ENCODE measurements at regions not wholly inside any gene's neighbourhood (a gene's known extent, or its start where the extent isn't known, plus 50 kb on each side); places are given as distances from the start of the nearest gene placed in this dataset.
"Not testable (repeated sequence)": the region's sequence is repeated elsewhere in the genome, so short reads cannot be mapped to it uniquely, and the experiment has no call there.

DNA sequence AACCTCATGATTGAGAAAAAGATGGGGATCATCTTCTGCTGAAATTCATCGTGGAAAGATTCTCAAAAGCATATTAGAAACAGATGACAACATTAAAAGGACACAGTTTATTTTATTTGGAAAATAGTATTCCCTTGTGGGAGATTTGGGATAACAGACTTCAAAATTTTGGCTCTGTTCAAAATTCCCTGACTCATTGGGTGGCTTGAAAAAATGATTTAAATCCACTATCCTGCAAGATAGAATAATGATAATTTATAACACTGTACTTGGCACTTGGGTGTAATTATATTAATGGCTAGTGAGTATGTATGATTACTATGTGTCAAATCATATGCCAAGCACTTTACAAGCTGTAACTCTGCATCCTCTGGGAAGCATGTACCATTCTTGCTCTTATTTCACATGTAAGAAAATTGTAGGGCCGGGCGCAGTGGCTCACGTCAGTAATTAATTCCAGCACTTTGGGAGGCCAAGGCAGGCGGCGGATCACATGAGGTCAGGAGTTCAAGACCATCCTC, 128.8 kb downstream of the LMNTD1 start:
- DNase-seq = peak; percentile 87

DNA sequence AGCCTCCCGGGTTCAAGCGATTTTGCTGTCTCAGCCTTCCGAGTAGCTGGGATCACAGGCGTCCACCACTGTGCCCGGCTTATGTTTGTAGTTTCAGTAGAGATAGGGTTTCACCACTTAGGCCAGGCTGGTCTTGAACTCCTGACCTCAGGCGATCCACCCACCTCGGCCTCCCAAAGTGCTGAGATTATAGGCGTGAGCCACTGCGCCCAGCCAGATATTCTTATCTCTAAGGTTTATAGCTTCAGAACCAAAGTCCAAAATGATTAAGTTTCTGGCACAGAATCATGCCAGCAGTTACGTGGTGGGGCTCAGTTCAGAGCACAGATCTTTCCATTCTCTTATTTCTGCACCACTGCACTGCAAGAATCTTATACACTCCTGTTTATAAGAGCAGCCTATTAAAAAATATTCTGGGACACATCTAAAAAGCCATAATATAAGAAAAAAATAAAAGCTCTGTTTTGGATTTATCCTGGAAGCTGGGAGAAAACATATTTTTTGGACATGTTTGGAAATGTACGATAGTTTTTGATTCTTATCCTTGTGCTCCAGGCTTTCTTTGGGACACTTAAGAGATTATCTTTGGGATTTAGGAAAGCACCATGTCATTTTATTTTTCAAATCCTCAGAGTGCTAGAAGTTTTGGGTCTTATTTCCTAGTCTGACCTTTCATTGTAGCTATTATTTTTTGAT, 129.6 kb downstream of the LMNTD1 start:
- no peak for DNase-seq

DNA sequence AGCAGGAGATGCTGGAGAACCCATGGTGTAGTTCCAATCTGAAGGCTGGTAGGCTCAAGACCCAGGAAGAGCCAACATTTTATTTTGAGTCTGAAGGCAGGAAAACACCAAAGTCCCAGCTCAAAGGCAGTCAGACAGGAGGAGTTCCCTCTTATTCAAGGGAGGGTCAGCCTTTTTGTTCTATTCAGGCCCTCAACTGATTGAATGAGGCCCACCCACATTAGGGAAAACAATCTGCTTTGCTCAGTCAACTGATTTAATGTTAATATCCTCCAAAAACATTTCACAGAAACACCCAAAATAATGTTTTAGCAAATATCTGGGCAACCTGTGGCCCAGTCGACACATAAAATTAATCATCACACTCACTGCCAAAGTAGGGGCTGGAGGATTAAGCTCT, 130.8 kb downstream of the LMNTD1 start:
- DNase-seq = no peak

DNA sequence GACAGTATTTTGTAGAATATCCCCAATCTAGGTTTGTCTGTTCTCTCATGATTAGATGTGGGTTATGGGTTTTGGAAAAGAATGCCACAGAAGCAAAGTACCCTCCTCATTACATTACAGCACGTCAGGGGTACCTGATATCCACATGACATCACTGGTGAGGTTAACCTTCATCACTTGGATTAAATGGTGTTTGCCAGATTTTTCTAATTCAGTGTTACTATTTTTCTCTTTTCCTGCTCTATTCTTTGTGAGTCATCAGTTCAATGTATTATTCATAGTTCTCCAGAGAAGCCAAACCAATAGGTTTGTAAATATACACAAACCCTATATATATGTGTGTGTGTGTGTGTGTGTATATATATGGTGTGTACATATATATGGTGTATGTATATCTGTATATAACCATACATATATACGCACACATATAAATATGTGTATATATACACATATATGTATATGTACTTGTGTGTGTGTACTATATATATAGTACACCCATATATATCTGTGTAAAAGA, 131.4 kb downstream of the LMNTD1 start:
- peak; percentile 40 for DNase-seq

DNA sequence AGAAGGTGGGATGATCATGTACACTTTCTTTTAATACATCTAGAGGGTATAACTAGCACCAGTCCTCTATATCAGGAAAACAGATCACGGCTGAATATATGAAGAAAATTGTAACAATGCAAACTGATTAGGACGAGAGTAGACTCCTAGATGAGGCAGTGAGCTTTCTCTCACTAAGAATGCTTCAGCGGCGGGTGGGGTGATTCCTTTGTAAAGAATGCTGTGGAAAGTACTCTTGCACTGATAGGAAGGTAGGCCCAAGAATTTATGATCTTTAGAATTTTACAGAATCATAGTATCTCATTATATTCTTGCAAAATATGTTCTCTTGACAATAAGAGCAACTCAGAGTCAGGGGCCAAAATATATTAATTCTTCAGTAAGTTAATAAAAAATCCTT, 133.0 kb downstream of the LMNTD1 start:
- no peak for DNase-seq

DNA sequence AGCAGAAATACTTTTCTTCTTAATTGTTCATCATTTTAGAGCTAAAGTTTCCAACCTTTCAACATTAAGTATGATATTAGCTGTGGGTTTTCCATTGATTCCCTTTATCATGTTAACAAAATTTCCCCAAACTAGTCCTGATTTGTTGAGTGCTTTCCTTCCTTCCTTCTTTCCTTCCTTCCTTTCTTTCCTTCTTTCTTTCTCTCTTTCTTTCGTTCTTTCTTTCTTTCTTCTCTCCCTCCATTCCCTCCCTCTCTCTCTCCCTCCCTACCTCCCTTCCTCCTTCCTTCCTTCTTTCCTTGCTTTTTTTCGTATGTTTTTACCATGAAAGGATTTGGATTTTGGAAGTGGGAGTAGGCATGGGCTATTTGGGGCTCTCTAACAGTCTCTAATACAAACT, 133.5 kb downstream of the LMNTD1 start:
- no peak for DNase-seq

DNA sequence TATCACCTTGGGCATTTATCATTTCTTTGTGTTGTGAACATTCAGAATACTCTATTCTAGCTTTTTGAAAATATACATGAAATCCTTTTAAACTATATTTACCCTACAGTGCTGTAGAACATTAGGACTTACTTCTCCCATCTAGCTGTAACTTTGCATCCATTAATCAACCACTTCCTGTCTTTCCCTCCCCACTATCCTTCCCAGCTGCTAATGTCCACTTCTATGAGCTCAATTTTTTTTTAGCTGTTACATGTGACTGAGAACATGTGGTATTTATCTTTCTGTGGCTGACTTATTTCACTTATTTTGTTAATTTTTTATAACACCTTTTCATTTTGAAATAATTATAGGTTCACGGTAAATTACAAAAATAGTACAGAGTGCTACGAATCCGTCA, 136.0 kb downstream of the LMNTD1 start:
- peak; percentile 64 for DNase-seq

DNA sequence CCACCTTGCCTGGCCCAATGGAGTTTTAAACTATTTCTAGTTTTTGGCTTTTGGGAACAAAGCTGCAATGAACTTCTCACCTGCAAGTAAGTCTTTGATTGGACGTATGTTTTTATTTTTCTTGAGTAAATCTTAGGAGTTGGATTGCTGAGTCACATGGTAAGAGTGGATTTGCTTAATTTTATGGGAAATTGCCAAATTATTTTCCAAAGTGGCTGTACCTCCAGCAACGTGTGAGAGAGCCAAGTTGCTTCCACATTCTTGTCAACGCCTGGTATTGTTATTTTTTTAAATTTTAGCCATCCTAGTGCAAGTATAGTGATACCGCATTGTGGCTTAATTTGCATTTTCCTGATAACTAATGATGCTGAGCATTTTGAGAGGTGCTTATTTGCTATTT, 136.6 kb downstream of the LMNTD1 start:
- peak; percentile 47 for DNase-seq

DNA sequence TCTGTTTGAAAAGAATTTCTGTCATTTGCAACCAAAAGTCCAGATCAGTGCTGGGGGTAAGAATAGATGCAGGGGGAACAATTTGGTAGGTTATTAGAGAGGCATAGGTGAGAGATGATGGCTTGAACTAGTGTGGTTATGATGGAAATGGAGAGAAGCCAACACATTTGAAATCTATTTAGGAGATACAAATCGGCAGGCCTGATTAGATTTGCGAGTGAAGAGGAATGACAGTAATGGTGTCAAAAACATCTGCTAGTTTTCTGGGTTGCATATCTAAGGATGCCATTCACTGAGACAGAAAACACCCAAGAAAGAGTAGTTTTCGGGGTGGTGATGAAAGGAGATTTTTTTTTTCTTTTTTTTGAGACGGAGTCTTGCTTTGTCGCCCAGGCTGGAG, 138.1 kb downstream of the LMNTD1 start:
- no peak for DNase-seq

DNA sequence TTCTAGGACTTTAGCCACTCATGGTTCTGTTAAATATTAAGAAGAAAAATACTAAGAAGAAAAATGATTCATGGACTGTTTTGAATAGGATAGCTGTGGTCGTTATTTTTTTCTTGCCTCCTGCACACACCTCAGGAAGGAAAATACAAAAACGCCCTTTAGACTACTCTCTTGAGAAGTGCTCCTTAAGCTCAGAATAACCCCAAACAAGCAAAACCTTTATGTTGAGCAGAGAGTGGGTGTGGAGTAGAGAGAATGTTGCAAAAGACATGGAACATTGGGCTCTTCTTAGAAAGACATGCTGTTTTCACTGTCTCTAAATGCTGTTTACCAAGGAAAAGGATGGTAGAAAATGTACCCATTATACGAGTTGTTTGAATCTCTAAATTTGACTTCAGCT, 140.3 kb downstream of the LMNTD1 start:
- no peak for DNase-seq

DNA sequence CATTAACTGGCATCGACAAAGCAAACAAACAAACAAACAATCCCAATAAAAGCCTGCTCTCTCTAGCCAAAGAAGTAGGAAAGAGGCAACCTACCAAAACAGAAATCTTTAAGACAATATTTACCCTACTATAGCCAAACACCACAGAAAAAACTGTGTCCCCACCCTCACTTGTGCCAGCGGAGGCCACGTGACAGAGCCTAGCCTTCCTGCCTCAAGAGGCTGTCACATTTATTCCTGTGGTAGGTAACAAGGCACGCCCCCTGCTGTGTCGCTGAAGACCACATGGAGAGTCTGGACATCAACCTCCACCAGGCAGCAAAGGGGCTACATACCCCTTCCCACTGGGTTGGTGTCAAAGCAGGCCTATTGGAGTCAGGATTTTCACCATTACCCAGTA, 148.1 kb downstream of the LMNTD1 start:
- DNase-seq = no peak

DNA sequence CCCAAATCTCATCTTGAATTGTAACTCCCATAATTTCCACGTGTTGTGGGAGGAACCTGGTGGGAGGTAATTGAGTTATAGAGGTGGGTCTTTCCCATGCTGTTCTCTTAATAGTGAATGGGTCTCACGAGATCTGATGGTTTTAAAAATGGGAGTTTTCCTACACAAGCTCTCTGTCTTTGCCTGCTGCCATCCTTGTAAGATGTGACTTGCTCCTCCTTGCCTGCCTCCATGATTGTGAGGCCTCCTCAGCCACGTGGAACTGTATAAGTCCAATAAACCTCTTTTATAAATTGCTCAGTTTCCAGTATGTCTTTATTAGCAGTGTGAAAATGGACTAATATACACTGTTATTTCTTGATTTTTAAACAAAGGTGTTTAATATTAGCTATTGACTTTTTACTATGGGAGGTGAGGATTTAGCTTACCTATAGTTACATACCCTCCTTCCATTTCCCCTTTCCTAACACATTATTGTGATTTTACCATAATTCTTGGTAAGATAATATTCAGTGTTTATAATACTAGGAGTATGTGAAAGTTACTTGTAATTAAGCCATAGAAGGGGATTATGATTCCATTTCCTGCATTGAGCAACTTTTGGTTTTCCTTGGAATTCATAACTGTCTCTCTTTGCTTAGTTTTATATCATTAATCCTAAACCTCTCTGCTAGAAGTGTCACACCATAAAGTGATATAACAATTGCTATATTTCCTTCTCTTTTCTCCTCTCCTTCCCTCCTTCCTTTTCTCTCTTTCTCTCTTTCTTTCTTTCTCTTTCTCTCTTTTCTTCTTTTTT, 151.0 kb upstream of the KRAS start:
- DNase-seq = peak; percentile 39

DNA sequence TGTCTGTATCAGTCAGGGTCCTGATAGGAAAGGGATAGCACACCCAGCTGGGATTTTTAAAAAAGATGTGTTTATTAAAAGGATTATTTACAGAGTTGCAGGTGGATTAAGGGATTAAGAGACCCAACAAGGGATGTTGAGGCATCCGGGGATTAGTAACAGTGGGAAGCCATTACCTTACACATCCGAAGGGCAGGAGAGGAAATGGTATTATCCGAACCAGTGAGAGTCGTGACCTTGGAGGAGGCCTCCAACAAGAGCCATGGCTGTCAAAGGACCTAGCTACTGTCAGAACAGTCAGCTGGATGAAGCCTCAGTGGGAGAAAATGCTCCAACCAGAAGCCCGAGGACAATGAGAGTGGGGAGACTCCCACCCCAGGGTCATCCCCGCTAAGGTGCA, 146.3 kb upstream of the KRAS start:
- no peak for DNase-seq

DNA sequence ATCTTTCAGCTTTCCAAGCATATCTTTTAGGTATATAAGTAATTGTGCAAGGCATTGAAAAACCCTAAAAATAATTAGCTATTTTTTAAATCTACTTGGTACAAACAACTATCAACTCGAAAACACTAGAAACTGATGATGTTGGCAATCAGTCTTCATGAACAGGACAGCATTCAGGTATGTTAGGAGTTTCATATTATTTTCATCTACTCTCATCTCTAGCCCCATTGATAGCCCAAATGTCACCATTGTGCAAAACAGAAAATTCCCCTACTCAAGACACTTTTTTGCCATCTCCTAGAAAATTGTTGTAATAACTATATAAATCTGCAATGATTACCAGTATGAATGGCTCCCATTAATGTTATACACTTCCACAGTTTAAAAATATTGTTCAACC, 144.5 kb upstream of the KRAS start:
- DNase-seq = no peak

DNA sequence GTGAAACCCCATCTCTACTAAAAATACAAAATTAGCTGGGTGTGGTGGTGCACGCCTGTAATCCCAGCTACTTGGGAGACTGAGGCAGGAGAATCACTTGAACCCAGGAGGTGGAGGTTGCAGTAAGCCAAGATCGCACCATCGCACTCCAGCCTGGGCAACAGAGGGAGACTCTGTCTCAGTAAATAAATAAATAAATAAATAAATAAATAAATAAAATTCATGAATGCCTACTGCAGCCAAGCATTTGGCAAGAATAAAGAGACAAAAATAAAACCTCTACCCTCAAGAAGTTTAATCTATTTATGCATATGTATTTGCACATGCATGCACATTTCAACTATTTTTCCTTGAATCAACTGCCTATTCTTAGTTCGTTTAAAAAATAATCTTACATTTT, 144.0 kb upstream of the KRAS start:
- DNase-seq = not testable (repeated sequence)

DNA sequence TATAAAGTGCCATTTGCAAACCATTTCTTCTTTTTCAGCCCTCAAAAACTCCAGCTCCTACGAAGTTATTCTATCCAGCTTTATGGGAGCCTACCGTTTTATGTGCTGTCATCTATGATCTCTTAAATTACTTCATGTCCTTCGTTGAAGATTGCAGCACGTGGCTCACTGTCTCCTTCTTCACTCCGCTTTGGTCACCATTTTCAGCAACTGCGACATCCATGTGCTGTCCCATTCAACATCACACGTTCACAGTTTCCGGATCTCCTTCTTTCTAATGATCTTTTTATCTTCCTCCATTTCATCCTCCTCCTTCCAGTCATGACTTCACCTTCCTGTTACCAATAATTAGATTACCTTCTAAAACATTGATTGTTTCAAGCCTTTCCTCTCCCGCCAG, 143.3 kb upstream of the KRAS start:
- DNase-seq = no peak

DNA sequence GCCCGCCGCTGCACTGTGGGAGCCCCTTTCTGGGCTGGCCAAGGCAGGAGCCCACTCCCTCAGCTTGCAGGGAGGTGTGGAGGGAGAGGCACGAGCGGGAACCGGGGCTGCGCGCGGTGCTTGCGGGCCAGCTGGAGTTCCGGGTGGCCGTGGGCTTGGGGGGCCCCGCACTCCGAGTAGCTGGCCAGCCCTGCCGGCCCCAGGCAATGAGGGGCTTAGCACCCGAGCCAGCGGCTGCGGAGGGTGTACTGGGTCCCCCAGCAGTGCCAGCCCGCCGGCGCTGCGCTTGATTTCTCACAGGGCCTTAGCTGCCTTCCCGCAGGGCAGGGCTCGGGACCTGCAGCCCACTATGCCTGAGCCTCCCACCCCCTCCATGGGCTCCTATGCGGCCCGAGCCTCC, 140.6 kb upstream of the KRAS start:
- DNase-seq = not testable (repeated sequence)

DNA sequence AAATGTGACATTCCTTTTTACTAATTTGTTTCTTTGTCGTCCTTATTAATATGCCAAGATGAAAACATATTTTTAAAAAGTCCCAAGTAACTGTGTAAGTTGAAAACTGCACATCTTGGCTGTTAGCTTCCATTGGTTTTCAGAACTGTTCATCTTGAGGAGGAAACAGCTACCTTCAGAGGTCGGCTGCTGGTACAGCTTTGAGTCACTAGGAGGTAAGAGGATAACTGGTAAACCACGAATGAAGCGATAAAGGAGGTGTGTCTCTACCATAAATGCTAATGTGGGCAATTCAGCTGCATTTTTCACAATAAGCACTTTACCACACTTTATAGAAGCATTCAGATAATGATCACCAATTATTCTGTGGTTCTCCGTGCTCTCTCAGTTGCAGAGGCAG, 137.5 kb upstream of the KRAS start:
- DNase-seq = peak; percentile 35

DNA sequence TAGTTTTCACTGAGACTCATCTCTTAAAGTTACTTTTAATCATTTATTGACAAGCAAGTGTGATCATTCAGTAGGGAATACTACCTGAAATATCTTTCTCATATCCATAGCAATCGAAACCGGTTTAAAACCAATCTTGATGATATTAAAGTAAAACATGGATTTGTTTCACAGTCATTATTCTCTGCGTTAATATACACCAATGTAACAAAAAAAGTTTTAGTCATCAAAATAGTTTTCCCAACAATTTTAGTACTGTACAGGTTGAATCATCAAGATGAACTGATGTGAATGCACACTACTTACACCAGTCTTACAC, 137.0 kb upstream of the KRAS start:
- no peak for DNase-seq

DNA sequence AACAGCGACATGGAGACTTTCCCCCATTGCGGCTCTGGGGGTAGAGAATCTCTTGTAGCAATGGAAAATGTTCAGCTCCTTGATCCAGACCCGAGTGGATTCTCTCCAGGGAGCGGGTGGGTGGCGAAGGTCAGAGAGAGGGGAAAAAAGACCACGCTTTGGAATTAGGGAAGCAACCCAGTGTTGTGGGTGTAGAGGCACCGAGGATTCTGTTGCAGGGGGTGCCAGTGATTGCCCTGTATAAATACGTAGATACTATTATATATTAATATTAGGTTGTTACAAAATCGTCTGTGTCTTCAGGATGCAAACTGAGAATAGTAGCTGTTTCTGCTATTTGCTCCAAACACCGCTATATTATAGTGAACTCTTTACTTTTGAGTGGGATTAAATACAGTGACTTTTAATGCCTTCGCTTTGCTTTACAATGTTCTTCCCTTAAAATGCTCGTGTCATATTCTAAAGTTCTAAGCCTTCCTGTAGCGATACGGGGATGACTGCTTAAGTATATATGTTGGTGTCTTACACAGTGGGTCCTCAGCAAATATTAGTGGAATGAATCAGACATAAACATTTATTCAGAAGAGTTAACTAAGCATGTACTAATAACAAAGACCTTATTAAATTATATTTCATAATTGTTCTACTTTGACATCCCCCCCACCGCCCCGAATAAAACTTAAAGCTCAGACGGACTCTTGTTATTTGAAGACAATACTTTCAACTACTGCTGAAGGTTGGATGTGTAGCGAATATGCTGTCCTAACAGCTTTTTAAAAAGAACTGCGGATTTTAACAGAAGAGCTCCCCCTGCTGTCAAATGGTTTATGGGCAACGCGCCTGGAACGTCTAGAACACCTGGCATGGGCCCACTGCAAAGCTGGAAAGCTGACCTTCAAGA, 136.4 kb upstream of the KRAS start:
- DNase-seq = peak; percentile 91

DNA sequence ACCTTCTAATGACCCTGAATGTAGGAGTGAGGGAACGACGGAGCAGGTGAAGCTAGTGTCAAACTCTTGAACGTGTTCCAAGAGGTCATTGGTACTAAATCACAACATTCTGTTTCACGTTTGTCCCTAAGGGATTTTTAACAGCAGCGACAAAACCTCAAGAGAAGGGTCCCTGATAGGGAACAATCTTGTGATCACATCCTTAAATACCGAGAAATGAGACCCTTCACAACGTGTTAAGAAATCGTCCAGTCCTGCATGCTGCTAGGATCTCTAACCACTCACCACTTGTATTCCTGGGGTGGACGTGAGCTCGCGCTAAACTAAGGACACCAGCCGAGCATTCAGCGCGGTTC, 134.1 kb upstream of the KRAS start:
- DNase-seq = no peak

DNA sequence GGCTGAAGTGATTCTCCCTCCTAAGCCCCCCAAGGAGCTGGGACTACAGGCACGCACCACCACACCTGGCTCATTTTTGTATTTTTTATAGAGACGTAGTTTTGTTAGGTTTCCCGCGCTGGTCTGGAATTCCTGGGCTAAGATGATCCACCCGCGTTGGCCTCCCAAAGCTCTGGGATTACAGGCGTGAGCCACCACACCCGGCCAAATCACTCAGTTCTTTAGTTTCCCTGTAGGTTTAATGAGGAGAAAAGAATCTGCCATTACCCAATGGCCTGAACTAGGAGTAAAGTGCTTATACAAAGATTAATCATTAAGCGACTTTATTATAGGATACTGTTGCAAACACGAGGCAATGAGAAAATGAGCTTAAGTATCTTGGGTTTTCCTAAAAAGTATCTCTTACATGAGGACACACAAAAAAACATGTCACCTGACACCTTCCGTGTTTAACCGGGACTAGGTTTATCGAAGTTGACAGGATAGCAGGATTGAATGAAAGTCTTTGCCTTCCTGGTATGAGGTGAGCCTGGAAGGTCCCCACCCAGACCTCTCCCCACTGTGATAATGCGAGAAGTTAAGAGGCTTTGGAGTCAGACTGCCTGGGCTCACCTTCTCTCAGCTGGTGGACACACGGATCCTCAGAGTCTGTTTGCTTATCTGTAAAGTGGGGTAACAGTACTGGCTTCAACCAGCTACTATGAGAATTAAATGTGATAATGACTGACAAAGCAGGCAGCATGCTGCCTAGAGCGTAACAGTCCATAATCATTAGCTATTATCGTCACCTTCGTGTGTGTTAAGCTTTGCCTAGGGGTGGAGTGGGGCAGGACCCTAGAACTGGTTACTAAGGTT, 133.5 kb upstream of the KRAS start:
- DNase-seq = no peak
